HG02759 (cell line): ENCODE measurements at regions not wholly inside any gene's neighbourhood (a gene's known extent, or its start where the extent isn't known, plus 50 kb on each side); places are given as distances from the start of the nearest gene placed in this dataset.

Source experiments
- ATAC-seq: cut with Tn5 transposase; IDR thresholded peaks from one replicate; pipeline ENCODE4 v1.9.1; 2021; ENCODE audit warnings: mild to moderate bottlenecking, moderate library complexity; ENCODE audit not compliant: unreplicated experiment

DNA sequence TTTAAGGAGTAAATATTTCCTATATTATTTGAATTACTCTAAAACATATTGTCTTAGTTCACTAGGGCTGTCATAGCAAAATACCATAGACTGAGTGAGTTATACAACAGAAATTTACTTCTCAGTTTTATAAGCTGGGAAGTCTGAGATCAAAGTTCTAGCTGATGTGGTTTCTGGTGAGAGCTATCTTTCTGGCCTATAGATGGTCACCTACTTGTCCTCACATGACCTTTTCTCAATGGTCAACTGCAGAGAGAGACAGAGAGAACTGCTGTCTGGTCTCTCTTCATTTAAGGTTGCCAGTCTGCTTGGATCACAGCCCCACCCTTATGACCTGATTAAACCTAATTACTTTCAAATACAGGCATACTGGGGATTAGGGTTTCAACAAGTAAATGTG lies 490.9 kb downstream of the FBXO15 start:
- ATAC-seq: no peak

DNA sequence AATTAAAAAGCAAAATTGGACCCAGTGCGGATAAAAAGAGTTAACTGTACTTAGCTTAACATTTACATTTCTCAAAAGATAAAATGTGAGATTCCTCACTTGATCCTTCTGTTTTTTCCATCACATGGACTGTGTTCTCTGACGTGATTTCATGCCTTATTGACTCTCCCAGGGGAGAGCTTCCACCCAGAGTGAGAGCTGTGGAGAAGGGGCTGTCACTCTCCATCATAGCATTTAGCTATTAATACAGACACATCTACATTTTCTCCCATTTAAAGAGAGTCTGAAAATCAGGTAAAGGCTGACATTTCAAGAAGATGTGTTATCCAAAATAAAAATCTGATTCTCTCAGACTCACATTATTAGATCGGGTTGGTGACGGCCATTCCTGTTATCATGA lies 493.8 kb downstream of the FBXO15 start:
- no peak for ATAC-seq

DNA sequence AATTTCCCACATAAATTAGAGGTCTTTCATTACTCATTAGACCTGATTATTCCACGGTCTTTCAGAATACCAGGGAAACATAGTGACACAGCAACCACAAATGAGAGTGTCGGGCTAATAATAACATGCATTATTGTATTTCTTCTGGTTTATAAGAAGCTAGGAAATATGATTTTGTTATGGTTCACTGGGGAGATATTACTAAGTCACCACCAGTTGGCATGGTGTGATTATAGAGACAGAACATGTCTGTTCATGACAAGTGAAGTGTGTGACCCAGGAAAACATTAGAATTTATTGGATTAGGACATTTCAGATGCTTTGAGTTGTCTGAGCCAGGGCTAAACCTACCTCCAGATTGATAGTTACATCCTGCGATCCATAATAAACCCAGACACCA lies 494.4 kb downstream of the FBXO15 start:
- no peak for ATAC-seq

DNA sequence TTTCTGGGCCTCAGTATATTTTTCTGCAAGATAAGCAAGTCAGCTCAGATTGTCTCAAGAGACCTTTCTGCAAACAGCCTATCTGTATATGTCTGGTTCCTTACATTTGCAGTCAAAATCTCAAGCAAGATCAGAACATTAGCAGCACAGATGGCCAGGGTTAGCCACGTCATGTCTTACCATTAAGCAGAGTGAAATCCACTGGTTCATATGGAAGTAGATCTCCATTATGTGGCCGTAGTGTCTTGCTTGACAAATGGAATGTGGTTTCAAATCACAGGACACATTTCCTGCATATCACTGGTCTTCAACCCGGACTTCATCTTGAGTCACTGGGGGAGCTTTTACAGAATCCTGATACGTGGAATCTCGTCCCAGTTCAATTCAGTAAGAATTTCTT lies 500.2 kb downstream of the FBXO15 start:
- ATAC-seq: no peak

DNA sequence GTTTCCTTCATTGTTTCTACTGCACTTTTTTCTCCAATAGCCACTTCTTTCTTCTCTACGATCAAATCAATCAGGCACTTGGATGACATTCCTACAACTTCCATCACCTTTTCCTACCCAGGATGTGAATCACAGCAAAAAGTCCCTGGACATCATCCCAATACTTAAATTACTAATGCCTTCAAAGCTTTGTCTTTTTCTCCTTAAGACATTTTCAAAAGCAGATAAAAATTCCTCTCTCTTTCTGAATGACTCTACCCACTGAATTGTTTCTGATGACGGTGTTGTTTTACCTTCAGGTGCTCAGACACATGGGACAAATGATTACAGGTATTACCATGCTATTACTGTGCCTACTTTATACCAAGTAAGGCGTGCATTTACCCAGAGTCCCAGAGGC lies 500.9 kb downstream of the FBXO15 start:
- no peak for ATAC-seq

DNA sequence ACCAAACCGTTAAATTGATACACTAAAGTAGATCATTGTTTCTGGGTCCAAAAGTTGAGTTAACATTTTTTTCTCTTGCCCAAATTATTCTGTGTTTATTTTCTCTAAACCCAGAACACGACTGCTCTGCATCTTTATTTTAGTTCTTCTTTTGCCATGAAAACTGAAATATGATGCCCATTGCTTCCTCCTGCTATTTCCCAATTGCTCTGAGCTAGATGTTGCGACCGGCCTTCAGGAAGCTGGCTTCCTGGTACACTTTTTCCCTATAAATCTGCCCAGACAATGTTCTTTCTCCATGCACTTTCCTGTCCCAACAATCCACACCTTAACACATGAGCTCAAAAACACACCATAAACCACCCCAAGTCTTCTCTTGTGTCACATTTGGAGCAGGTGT lies 501.4 kb downstream of the FBXO15 start:
- no peak for ATAC-seq

DNA sequence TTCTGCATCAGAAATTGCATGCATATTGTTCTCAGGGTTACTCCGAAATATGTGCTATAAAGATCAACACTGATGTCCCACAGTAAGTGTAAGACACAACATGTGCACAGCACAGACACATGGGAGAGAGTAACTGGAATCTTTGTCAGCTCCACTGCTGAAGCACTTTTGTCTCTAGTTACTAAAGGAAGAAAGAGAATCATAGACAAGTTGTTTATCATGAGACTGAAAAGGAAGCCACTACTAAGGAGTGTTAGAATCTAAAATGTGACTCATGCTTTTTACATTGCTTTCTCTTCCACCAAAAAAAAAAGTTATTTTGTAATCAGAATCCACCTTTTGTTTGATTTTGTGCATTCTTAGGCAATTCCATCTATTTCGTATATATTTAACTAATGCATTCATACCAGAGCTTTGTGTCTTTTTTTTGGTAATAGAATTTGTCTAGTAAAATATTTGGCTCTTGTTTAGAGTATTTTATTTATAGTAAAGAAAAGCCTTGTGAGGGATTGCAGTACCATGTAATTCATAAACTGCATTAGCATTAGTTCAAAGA lies 502.4 kb downstream of the FBXO15 start:
- ATAC-seq: no peak

DNA sequence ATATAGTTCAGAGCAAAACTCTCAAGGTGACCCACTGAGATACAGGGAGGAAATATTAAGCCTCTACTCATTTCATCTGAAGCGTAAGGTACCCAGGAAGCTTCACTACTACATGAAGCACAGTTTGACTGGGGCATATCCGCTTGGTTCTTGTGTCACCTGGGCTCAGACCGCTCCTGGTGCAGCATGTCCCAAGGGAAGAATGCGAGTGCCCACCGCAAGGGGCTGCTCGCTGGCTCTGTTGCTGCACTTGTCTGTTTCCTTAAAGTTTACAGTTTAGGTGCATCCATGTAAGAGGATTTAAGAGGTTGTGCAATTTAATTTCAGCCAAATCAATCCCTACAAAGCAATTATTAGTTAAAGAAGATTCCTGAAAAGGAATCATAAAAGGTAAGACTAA lies 507.8 kb downstream of the FBXO15 start:
- ATAC-seq: no peak

DNA sequence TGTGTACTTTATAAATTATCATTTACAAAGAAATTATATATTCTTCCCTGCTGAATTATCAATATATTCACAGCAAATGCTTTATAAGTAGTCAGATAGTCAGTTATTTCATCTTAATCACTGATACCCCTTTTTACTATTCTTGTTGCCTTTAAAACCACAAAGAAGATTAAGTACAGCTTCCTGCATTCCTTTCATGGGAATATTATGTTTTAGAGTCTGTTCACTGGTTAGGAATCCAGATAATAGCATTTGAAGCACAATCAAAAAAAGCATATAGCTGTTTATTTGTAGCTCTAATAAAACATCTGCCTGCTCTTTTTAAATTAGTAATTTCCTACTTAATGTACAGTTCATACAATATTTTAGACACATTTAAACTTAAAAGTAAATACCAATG lies 508.9 kb downstream of the FBXO15 start:
- ATAC-seq: no peak

DNA sequence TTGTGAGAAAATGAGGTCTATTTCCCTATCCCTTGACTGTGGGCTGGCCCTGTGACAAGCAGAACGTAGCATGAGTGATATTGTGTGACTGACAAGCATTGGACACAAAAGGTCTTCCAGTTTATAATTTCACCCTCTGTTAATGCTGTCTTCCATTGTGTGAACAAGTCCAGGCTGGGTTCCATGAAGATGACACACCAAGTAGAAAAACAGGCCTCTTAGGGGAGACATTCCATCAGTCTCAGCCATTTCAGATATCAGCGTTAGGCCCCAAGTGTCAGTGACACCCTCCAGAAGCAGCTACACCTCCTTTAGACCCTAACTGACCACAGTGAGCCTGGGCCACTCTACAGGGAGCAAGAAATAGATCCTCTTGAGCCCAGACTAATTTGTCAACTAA lies 511.3 kb downstream of the FBXO15 start:
- no peak for ATAC-seq

DNA sequence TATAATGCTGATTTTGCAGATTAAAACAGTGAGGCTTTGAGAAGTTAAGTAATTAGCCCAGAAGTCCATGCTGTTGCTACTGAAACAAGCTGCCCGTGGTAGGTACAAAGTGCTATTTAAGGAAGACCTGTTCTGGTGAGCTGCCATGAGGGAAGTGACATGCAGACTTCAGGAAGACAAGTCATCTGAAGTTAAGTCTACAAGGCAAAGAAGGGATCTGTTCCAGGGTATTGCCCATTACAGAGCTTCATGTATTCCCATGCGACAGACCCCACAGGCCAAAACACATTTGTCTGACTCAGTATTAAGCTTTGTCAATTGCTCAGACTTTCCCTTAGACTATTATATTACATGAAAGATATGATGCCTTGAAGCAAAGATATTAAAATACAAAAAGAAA lies 520.8 kb downstream of the FBXO15 start:
- no peak for ATAC-seq

DNA sequence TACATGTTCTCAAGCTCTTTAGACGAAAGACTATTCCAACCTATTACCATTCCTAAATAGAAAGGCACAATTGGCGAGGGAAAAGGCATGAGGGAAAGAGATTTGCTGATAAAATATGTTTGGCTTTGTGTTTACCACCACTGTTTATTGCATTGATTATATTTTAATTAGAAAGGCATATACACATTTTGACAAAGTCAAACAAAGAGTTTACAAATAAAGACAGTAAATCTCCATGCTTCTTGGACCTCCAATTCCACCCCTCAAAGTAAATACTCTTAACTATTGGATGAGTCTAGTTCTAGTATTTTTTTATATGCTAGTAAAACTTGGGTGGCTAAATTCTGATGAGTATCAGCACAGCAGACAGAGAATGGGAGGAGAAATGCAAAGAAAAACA lies 521.4 kb downstream of the FBXO15 start:
- no peak for ATAC-seq

DNA sequence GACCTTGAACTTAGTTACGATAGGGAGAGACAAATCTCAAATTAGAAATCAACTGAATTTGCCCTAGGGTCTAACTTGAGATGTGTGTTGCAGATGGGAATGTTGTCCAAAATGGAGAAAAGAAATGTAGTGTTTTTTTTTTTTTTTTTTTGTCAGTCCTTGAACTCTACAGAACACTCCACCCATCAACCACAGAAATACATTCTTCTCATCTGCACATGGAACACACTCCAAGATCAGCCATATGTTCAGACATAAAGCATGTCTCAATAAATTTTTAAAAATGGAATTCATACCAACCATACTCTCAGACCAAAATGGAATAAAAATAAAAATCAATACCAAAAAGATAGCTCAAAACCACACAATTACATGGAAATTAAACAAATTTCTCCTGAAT lies 526.5 kb downstream of the FBXO15 start:
- no peak for ATAC-seq

DNA sequence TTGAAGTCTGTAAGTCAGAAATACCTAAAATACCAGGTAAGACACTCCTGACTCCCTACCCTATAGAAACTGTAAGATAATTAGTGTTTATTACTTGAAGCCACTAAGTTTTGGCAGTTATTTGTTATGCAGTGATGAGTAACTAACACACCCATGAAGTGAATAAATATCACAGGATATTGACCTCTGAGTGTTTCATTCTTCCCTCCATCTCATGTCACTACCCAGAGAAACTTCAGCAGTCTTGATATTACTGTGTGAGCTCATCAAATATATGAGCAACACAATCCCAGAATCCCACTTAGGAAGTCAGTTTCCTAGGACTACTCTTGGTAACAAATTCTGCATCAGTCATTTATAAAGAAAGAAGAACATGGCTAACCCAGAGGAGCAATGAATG lies 529.7 kb downstream of the FBXO15 start:
- no peak for ATAC-seq

DNA sequence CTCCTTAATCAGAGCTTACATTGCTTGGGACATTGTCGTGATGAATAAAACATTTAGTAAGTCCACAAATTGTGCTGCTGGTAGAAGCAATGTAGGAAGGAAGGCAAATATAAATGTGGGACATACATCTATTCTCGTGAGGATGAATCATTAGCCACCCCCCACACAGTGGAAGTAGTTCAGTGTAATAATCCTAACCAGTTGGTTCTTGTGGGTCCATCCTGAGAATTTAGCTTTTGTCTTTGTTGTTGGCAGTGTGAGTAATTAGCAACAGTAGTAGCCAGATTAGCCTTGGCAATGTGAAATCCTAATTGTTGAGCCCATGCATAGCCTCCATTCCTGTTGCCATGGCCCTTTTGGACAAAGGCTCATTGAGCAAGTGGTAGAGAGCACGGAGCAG lies 532.1 kb downstream of the FBXO15 start:
- ATAC-seq: no peak

DNA sequence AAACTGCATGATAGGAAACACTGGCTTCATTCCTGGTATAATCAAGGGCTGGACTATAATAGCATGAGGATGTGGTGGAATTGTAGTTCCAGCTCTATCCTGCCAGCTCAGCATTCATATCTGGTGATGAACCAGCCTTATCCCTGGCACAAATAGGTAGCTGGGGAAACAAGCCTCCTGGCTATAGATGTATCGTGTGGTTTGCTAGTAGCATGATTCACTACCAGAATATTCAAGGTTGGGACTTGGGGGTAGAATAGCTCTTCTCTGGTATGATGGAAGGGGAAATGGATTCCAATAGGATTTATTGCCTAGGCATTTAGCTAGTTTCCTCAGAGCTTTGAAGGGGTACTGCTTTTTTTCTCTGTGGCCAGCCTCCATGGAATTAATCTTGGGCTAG lies 532.8 kb downstream of the FBXO15 start:
- no peak for ATAC-seq

DNA sequence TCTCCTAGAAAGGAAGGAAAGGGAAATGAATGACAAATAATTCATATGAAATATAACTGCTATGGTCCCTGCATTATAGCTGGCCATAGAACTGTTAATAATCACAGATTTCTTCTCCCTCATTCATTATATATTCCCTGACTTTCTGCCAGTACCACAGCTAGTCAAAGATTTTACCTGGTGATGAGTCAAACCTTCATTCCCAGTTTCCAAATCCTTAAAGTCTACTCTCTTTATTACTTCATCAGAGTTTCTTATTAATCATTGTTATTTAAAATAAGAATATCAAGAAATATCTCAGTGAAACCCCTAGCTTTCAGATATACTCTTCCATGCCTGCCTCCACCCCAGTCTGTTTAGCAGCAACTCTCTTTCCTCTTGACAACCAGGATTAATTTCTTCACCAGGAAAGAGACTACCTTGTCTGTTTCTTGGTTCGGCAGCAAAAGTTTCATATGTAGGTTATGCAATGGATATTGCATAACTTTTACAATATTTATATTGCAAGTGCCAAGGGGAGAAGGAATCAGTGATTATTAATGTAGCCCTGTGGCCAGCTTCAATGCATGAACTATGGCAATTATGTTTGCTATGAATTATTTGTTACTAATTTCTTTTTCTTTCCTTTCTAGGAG lies 533.8 kb downstream of the FBXO15 start:
- ATAC-seq: no peak

DNA sequence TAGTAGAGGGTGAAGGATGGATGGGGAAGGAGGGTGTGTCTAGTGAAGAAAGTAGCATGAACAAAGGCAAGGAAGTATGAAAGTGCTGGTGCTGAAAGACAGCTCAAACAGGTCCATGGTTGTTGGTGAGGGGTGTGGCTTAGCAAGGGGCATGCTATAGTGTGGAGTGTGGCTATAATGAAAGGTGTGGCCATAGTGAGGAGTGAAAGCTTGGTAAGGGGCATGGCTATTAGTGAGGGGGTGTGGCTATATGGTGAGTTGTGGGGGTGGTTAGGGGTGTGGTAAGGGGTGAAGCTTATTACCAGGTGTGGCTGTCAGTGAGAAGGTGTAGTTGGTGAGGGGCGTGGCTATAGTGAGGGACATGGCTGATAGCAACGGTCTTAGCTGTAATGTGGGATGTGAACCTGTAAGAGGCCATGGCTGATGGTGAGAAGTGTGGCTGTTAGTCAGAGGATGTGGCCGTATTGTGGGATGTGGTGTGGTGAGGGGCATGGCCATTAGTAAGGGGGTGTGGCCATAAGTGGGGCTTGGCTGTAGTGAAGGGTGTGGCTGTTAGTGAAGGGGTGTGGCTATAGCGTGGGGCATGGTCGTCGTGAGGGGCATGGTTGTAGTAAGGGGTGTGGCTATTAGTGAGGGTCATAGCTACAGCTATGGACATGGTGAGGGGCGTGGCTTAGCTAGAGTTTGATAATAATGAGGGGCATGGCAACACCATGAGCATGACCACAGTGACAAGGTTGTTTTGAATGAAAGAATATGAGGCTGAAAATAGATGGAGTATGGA lies 549.6 kb downstream of the FBXO15 start:
- no peak for ATAC-seq

DNA sequence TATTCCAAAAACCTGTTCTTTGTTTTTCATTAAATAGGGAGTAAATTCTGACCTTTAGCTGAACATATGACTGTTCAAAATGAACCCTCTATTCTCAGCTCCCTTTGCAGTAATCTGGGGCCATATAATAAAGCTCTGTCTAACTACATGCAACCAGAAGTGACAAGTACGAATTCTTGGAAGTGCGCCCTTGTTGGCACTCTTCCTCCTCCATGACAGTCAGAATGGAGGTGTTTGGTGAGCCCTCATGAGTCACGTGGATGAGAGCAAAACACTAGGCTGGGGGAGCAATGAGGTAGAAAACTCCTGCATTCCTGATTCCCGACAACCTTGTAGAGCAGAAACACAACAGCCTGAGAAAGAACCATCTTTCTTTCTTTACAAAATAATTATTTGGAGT lies 552.9 kb downstream of the FBXO15 start:
- no peak for ATAC-seq

DNA sequence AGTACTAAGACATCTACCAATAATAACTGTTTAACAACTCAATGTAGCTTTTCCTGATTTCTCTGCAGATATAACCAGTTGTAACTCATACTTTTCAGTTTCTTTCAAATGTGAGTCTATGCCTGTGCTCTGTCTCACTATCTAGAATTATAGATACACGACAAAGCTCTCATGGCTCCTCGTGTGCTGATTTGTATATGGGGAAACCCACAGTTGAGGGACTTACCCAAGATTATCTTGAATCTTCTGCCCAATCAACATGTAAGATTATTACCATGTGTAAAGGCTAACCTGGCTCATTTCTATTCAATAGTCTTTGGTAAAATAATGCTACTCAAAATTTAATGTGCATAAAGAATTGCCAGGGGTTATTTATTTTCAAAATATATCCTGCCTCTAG lies 554.4 kb downstream of the FBXO15 start:
- ATAC-seq: no peak

DNA sequence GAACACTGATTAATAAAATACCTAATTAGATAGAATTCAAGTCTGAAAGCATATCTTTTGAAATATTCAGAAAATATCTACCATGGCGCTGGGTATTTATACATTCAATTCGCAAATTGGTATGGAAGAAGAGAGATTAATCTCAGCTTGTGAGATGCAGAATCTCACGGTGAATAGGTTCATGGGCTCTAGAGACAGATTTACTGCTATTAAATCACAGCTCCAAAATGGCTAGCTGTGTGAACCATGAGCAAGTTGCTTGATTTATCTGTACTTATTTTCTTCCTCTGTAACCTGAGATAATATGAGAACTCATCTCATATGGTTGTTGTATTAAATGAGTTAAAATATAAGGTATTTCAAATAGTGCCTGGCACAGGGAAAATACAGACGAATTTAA lies 556.7 kb downstream of the FBXO15 start:
- ATAC-seq: no peak

DNA sequence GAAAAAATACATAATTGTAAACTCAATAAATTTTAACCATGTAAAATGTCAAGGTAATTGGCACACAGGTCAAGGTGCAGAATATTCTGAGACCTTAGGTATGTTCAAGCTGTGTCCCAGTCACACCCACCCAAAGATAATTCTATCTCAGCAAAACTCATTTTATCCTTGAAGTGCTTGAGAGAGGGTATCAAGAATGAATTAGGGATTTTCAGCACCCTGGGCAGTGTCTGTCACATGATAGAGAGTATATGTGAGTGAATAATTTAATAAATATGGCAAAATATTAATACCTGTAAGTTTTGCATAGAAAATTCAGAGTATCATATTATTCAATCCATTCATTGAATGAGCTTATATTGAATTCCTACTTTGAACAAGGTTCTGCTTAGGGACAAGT lies 567.9 kb downstream of the FBXO15 start:
- no peak for ATAC-seq

DNA sequence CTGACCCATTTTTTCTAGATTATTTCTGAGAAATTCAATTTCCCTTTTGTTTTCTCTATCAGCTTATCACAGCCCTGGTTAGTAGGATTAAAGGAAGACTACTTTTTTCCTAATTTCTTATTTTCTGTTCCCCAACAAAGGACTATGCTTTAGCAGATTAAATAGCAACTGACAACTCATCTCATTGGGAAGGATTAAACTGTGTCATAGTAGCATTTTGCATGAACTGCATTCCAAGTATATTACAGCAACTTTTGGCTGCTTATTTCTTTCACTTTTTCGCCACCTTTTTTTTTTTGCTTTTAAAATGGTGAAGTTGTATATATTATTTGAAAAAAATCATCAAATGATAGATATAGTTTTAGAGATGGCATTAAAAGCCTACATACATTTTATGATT lies 570.3 kb downstream of the FBXO15 start:
- no peak for ATAC-seq
